SK-N-SH (cell line): ENCODE measurements at regions not wholly inside any gene's neighbourhood (a gene's known extent, or its start where the extent isn't known, plus 50 kb on each side); places are given as distances from the start of the nearest gene placed in this dataset.

ENCODE experiments used
- CTCF ChIP-seq: fragments of 200-600 bp; sonication (generic); IDR thresholded peaks from 2 replicates; pipeline ENCODE4 v1.6.1; 2017; ENCODE audit warnings: antibody characterized with exemption, mild to moderate bottlenecking, moderate library complexity
- JUND ChIP-seq: IDR thresholded peaks from 2 replicates; pipeline ENCODE4 v1.4.0; 2012
- TAF1 ChIP-seq: IDR thresholded peaks from 2 replicates; pipeline ENCODE4 v1.6.1; 2012; ENCODE audit warnings: low read depth, mild to moderate bottlenecking, low read length, moderate library complexity, borderline replicate concordance
- TF ChIP-seq, protein P1 (sequence below): IDR thresholded peaks from 2 replicates; pipeline ENCODE4 v1.6.1; 2012; ENCODE audit warnings: mild to moderate bottlenecking, low read depth, low read length, moderate library complexity

GRCh38 chr22:22425356-22425755 lies 83.2 kb downstream of the ZNF280B start:
- TF ChIP-seq, protein P1, sequence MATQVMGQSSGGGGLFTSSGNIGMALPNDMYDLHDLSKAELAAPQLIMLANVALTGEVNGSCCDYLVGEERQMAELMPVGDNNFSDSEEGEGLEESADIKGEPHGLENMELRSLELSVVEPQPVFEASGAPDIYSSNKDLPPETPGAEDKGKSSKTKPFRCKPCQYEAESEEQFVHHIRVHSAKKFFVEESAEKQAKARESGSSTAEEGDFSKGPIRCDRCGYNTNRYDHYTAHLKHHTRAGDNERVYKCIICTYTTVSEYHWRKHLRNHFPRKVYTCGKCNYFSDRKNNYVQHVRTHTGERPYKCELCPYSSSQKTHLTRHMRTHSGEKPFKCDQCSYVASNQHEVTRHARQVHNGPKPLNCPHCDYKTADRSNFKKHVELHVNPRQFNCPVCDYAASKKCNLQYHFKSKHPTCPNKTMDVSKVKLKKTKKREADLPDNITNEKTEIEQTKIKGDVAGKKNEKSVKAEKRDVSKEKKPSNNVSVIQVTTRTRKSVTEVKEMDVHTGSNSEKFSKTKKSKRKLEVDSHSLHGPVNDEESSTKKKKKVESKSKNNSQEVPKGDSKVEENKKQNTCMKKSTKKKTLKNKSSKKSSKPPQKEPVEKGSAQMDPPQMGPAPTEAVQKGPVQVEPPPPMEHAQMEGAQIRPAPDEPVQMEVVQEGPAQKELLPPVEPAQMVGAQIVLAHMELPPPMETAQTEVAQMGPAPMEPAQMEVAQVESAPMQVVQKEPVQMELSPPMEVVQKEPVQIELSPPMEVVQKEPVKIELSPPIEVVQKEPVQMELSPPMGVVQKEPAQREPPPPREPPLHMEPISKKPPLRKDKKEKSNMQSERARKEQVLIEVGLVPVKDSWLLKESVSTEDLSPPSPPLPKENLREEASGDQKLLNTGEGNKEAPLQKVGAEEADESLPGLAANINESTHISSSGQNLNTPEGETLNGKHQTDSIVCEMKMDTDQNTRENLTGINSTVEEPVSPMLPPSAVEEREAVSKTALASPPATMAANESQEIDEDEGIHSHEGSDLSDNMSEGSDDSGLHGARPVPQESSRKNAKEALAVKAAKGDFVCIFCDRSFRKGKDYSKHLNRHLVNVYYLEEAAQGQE, result no peak
- TF ChIP-seq JUND (no peak), TAF1 (no peak), CTCF (no peak)
